PFSK-1 (cell line): ENCODE measurements at regions not wholly inside any gene's neighbourhood (a gene's known extent, or its start where the extent isn't known, plus 50 kb on each side); places are given as distances from the start of the nearest gene placed in this dataset.

Experiments
- FOXP2 ChIP-seq: optimal IDR thresholded peaks from 2 replicates; pipeline ENCODE3; 2011; ENCODE audit warnings: borderline replicate concordance, control low read depth, inconsistent platforms; ENCODE audit not compliant: insufficient read depth; ENCODE audit errors: extremely low read length, extremely low read depth
- POLR2AphosphoS5 ChIP-seq: IDR thresholded peaks from 2 replicates; pipeline ENCODE4 v1.6.1; 2012; ENCODE audit warnings: low read depth, mild to moderate bottlenecking, control low read depth, low read length, moderate library complexity
- REST ChIP-seq, 2 experiments: IDR thresholded peaks; 2 replicates each; pipeline versions ENCODE4 v1.6.1 to v1.8.0; 2011 to 2012; ENCODE audit warnings: low read depth in 2 of 2, low read length in 2 of 2, control low read depth in 1 of 2, inconsistent platforms in 1 of 2, mild to moderate bottlenecking in 1 of 2, moderate library complexity in 1 of 2; ENCODE audit not compliant: insufficient read depth in 1 of 2
- SIN3A ChIP-seq: IDR thresholded peaks from 2 replicates; pipeline ENCODE4 v1.6.1; 2012; ENCODE audit warnings: mild to moderate bottlenecking, low read length, moderate library complexity, borderline replicate concordance; ENCODE audit not compliant: insufficient read depth
- TAF1 ChIP-seq: IDR thresholded peaks from 2 replicates; pipeline ENCODE4 v1.6.1; 2012; ENCODE audit warnings: low read length, control low read depth, borderline replicate concordance; ENCODE audit not compliant: insufficient read depth

GRCh38 chr22:48551061-48551460, 1276.6 kb downstream of the BRD1 start:
- TF ChIP-seq SIN3A (no peak), TAF1 (no peak), POLR2AphosphoS5 (no peak), FOXP2 (no peak), REST (IDR thresholded peaks at IDR 0.05; ENCODE audit: insufficient read depth in 1 of 2, low read depth in 2 of 2, low read length in 2 of 2) (no peak)

GRCh38 chr22:48548391-48548790, 1279.3 kb downstream of the BRD1 start:
- TF ChIP-seq POLR2AphosphoS5: no peak
- TF ChIP-seq FOXP2: no peak
- no peak for TF ChIP-seq REST (IDR thresholded peaks at IDR 0.05; ENCODE audit: insufficient read depth in 1 of 2, low read depth in 2 of 2, low read length in 2 of 2)
- no peak for TF ChIP-seq TAF1
- no peak for TF ChIP-seq SIN3A

- TF ChIP-seq TAF1: no peak
- no peak for TF ChIP-seq FOXP2
- no peak for TF ChIP-seq REST (IDR thresholded peaks at IDR 0.05; ENCODE audit: insufficient read depth in 1 of 2, low read depth in 2 of 2, low read length in 2 of 2)
- no peak for TF ChIP-seq POLR2AphosphoS5
- no peak for TF ChIP-seq SIN3A
These were observed 1279.7 kb downstream of the BRD1 start for GRCh38 chr22:48547971-48548370.

GRCh38 chr22:48546653-48547424, 1280.8 kb downstream of the BRD1 start:
- no peak for TF ChIP-seq TAF1

- TF ChIP-seq FOXP2: no peak
- no peak for TF ChIP-seq POLR2AphosphoS5
- no peak for TF ChIP-seq TAF1
- no peak for TF ChIP-seq REST (IDR thresholded peaks at IDR 0.05; ENCODE audit: insufficient read depth in 1 of 2, low read depth in 2 of 2, low read length in 2 of 2)
- TF ChIP-seq SIN3A: no peak
These were observed 1281.7 kb downstream of the BRD1 start for GRCh38 chr22:48545987-48546386.
